HG02840 (cell line): ENCODE measurements at regions not wholly inside any gene's neighbourhood (a gene's known extent, or its start where the extent isn't known, plus 50 kb on each side); places are given as distances from the start of the nearest gene placed in this dataset.
"Not testable (repeated sequence)": the region's sequence is repeated elsewhere in the genome, so short reads cannot be mapped to it uniquely, and the experiment has no call there.

Experiments
- ATAC-seq: cut with Tn5 transposase; IDR thresholded peaks from one replicate; pipeline ENCODE4 v1.9.1; 2021; ENCODE audit warnings: mild to moderate bottlenecking, moderate library complexity, moderate number of reproducible peaks; ENCODE audit not compliant: unreplicated experiment, low FRiP score

- ATAC-seq, result no peak
Measured at GRCh38 chr7:142638581-142638980, 110.7 kb upstream of the PRSS1 start.

- no peak for ATAC-seq
Measured at GRCh38 chr7:142637240-142637639, 112.0 kb upstream of the PRSS1 start.

- ATAC-seq, result no peak
Measured at GRCh38 chr7:142636751-142637150, 112.5 kb upstream of the PRSS1 start.

- ATAC-seq, result not testable (repeated sequence)
Measured at GRCh38 chr7:142636107-142636506, 113.2 kb upstream of the PRSS1 start.

GRCh38 chr7:142632271-142633134, 116.8 kb upstream of the PRSS1 start:
- ATAC-seq, result peak; percentile 64

DNA sequence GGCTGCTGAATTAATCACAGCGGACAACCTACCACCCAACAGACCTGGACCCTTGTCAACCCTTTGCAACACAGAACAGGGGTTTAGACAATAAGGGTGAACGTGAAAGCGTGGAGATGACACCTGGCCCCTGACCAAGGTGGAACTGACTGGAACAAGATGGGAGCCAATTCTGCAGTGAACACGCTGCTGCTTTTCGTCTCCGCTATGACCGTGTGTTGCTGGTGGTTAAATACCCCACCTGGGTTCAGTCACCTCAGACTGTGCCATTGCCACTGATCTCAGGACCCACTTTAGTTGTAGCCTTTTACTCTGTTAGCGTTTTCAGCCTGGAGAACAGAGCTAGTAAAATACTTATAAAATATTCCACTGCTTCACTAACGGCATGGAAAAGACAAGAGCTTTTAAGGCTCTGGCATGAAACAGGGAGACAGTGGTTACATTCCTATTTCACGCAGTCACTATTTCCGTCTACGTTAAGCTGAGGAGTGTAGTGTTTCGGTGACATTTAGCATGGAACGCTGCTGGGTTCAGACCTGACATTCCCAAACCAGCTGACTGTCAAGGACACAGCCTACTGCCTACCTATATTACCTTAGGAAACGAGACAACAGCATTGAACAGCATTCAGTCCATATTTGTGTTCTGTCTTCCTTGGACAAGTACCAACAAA, 119.5 kb upstream of the PRSS1 start:
- no peak for ATAC-seq

DNA sequence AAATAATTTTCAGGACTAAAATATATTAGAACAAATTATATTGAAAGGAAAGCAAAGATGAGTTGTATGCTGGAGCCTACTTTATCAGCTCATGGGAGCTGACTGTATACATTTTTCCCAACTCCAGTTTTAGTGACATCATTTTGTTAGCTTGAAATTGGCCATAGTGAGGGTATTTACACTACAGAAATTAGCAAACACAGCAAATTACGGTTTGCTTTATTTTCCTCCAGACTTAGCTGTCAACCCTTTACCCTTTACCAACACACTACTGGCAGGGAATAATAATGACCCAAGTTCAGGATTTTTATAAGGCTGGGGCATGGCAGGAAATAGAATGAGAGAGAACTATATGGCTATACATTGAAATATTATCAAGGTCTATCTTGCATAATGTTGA, 120.3 kb upstream of the PRSS1 start:
- no peak for ATAC-seq

DNA sequence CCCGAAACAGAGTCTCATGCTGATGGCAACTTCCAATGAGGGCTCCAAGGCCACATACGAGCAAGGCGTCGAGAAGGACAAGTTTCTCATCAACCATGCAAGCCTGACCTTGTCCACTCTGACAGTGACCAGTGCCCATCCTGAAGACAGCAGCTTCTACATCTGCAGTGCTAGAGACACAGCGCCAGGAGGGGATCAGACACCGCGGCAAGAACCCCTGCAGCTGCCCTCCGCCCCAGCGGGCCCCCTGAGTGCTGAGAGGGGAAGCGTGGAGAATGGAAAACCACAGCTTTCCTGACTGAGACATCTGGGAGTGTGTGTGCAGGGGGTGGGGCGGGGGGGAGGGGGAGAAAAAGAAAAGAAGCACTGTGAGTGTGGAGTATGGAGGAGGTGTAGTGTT, 122.0 kb upstream of the PRSS1 start:
- ATAC-seq, result not testable (repeated sequence)

DNA sequence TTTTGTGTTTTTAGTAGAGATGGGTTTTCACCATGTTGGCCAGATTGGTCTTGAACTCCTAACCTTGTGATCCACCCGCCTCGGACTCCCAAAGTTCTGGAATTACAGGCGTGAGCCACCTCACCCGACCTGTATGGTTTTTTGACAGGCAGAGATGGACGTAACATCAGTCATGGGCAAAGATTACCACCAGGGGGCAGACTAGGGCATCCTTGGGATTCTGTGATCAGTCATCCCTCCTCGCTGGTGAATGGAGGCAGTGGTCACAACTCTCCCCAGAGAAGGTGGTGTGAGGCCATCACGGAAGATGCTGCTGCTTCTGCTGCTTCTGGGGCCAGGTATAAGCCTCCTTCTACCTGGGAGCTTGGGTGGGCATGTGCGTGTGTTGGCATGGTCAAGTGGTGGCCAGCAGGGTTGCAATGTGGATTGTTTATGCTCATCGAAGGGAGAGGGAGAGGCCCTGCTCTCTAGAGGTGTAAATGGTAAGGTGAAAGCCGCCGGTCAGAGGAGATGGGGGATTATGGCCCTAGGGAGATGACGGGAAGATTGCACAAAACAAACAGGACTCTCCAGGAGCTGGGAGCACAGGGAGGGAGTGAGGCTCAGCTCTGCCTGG, 122.7 kb upstream of the PRSS1 start:
- peak; percentile 65 for ATAC-seq

- ATAC-seq, result not testable (repeated sequence)
Measured at GRCh38 chr7:142625216-142625615, 124.1 kb upstream of the PRSS1 start.

GRCh38 chr7:142620402-142620801, 128.9 kb upstream of the PRSS1 start:
- no peak for ATAC-seq

DNA sequence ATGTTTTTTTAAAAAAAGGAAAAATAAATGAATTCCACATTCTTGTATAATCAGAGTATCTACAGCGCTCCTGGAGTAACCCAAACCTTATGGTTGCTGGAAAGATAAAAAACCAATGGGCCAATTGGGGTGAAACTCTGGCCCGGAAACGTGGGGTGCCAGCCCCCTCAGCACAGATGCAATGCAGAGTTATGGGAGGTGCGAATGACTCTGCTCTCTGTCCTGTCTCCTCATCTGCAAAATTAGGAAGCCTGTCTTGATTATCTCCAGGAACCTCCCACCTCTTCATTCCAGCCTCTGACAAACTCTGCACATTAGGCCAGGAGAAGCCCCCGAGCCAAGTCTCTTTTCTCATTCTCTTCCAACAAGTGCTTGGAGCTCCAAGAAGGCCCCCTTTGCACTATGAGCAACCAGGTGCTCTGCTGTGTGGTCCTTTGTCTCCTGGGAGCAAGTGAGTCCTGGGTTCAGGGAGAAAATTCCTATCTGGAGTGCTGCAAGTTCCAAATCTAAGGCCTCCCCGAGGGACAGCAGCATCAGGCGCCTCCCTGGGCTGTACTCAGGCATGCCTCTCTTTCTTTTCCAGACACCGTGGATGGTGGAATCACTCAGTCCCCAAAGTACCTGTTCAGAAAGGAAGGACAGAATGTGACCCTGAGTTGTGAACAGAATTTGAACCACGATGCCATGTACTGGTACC, 130.5 kb upstream of the PRSS1 start:
- ATAC-seq, result no peak

- no peak for ATAC-seq
Measured at GRCh38 chr7:142616842-142617241, 132.4 kb upstream of the PRSS1 start.

- no peak for ATAC-seq
Measured at GRCh38 chr7:142616121-142616643, 133.1 kb upstream of the PRSS1 start.

DNA sequence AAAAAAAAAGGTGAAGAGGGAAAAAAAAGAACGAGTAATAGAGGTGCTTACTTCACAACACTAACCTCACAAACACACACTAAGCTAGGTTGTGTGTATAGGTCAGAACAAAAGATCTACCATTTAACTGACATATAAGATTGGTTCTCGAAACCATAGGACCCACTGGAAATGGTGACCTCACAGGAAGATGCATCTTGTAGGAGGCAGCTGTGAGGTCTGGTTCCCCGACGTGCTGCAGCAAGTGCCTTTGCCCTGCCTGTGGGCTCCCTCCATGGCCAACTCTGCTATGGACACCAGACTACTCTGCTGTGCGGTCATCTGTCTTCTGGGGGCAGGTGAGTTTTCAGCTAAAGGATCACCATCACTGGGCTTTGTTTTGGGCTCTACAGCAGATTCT, 133.8 kb upstream of the PRSS1 start:
- no peak for ATAC-seq

DNA sequence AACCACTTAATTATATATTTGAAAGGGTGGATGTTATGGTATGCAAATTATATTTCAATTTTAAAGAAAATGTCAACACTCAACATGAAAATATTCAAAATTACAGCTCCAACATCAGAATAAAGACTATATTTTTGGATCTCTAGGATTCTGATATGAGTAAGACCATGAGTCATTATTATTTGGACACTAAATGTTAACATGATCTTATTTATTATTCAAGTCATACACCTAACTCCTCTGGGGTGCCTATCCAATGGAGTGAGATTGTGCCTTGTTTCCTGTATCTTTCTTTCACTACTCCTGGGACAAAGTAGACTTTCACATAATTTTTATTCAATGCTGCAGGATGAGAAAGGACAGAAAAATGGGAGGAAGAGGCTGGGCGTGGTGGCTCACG, 135.2 kb upstream of the PRSS1 start:
- ATAC-seq, result no peak

DNA sequence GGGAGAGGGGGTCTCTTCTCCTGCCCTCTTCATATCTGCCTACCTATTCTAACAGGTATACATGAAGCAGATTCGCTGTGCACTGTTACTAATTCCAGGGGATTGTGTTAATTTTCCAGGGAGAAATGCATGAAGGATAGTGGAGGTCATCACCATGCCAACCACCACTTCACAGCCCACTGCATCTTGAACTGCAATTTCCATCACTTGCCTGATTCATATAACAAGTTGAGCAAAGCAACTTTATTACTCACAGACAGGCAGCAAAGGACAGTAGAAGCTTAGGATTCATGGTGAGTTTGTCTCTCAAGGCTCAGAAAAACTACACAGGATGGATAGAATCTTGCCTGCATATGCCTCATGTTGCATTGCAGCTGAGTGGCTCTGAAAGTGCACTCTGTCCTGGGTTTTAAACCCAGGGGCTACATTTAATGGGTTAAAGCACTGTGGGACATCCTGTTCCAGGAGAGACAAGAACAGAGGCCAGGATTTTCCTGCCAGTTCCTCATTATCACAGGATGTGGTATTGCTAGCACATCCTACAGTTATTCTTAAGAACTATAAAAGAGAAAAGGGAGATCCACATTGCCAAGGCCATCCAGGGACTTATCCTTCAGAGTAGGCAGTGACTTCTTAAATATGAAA, 136.9 kb upstream of the PRSS1 start:
- ATAC-seq, result no peak

DNA sequence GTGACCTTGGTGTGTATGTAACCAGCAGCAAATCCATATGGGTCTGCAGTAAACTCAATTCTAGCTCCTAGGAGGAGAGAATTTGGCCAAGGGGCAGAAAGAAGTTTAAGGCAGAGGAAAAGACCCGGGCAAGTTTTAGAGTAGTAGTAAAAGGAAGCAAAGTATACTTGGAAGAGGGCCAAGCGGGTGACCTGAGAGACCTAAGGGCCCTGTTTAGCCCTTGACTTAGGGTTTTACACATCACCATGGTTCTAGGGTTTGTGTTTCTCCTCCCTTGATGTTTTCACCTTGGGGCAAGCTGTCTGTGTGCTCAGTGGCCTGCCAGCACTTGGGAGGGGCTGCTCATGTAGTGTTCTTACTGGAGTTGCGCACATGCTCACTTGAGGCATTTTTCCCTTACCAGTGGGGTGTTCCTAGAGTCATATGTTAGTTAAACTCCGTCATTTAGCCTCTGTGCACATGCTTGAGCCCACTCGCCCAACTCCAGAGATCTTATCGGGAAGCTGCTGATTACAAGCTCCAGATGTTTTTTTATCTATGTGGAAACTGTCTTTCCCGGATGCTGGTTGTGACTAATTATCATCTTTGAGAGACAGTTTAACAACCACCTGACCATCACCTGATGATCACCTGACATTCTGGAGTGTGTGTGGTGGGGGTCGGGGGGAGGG, 137.6 kb upstream of the PRSS1 start:
- ATAC-seq, result no peak

- ATAC-seq, result no peak
Measured at GRCh38 chr7:142608630-142609428, 140.4 kb upstream of the PRSS1 start.
